Lower leg skin (tissue), 4 donors: ENCODE measurements at regions not wholly inside any gene's neighbourhood (a gene's known extent, or its start where the extent isn't known, plus 50 kb on each side); places are given as distances from the start of the nearest gene placed in this dataset.

Experiments used
- DNase-seq, 2 donors: peaks; one replicate each; pipeline ENCODE4 v3.0.0-alpha.2; 2019; ENCODE audit warnings: low spot score in 2 of 2
- H3K4me3 ChIP-seq: fragments of 200-600 bp; sonication (generic); 2 replicates; pipeline ENCODE4 v1.5.1; 2017; ENCODE audit warnings: mild to moderate bottlenecking, low read depth; ENCODE audit not compliant: poor library complexity, severe bottlenecking
- CTCF ChIP-seq, 3 donors: fragments of 450-650 bp; IDR thresholded peaks; one replicate each; pipeline ENCODE4 v1.5.1; 2016; ENCODE audit warnings: antibody characterized with exemption in 3 of 3, mild to moderate bottlenecking in 3 of 3, moderate library complexity in 2 of 3
- POLR2A ChIP-seq, 2 donors: fragments of 450-650 bp; IDR thresholded peaks; one replicate each; pipeline ENCODE4 v1.6.1; 2016 to 2017; ENCODE audit warnings: antibody characterized with exemption in 2 of 2, mild to moderate bottlenecking in 1 of 2, moderate library complexity in 1 of 2
- WGBS, 2 donors: methylation state at CpG; one replicate each; pipeline ENCODE4 v1.1.5; 2018; 5-methylcytosine and 5-hydroxymethylcytosine counted together
- intact Hi-C: fragments of 100-400 bp; cut with DNase I; formaldehyde crosslinking; loops from one replicate; pipeline ENCODE4 v1.15.0; 2023; ENCODE audit warnings: low total_unique reads

GRCh38 chr7:156224833-156225225 is 412.6 kb upstream of the SHH start:
- no peak overlapping the region for H3K4me3 ChIP-seq
- no peak for TF ChIP-seq CTCF (IDR thresholded peaks at IDR 0.05)
- TF ChIP-seq POLR2A (IDR thresholded peaks at IDR 0.05) = no peak
- DNase-seq = peak in 1 of 2 donors; percentile 48
- WGBS, 2 donors = 95 to 96% methylated on average over 1 of the region's 1 CpG
- intact Hi-C loops = no loop called here

- H3K4me3 ChIP-seq = no peak overlapping the region
- intact Hi-C loops = no loop called here
- peak in 1 of 2 donors; percentile 52 for DNase-seq
- 61 to 69% methylated on average over 8 to 10 of the region's 10 CpGs for WGBS, 2 donors
- TF ChIP-seq POLR2A (IDR thresholded peaks at IDR 0.05) (no peak), CTCF (IDR thresholded peaks at IDR 0.05) (no peak)
Observed at GRCh38 chr7:156223935-156224832, 411.9 kb upstream of the SHH start.

GRCh38 chr7:156222611-156223010 is 410.3 kb upstream of the SHH start:
- peak in 1 of 2 donors; percentile 43 for DNase-seq
- intact Hi-C loops = no loop called here
- WGBS, 2 donors = 69 to 76% methylated on average over 7 of the region's 7 CpGs
- TF ChIP-seq POLR2A (IDR thresholded peaks at IDR 0.05) (no peak), CTCF (IDR thresholded peaks at IDR 0.05) (no peak)
- no peak overlapping the region for H3K4me3 ChIP-seq

- 87 to 89% methylated on average over 4 of the region's 4 CpGs for WGBS, 2 donors
- DNase-seq = no peak
- H3K4me3 ChIP-seq = no peak overlapping the region
- TF ChIP-seq CTCF (IDR thresholded peaks at IDR 0.05) (no peak), POLR2A (IDR thresholded peaks at IDR 0.05) (no peak)
- intact Hi-C loops = no loop called here
Observed at GRCh38 chr7:156222151-156222550, 409.9 kb upstream of the SHH start.

- no peak overlapping the region for H3K4me3 ChIP-seq
- peak in 1 of 2 donors; percentile 32 for DNase-seq
- intact Hi-C loops = no loop called here
- TF ChIP-seq CTCF (IDR thresholded peaks at IDR 0.05) (no peak), POLR2A (IDR thresholded peaks at IDR 0.05) (no peak)
- 76 to 80% methylated on average over 10 of the region's 10 CpGs for WGBS, 2 donors
Observed at GRCh38 chr7:156220701-156221100, 408.4 kb upstream of the SHH start.
